ENCODE measurements at regions not wholly inside any gene's neighbourhood (a gene's known extent, or its start where the extent isn't known, plus 50 kb on each side); places are given as distances from the start of the nearest gene placed in this dataset.

DNA sequence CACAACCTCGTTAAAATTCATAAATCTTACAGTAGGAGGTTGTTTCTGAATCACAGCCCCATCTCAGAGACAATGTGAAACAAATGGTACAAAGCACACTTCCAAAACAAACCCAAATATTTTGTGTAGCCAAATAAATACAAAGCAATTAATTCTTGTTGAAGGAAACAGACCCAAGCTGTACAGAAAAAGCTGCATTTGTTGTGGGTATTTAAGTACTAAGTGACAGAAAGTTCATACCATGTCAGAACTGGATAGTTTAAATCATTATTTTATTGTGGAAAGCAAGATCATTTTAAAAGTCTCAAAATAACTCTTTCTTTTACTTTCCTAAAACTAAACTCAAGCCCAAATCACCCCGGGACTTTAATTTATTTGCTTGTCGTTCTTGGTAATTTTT is 570.7 kb downstream of the ELAVL2 start:
- H3K4me3 Mint-ChIP-seq (ENCODE audit: unreplicated experiment): no peak overlapping the region
- no peaks in the 10 kb centered on the region for H3K27me3 Mint-ChIP-seq (ENCODE audit: unreplicated experiment)
- H3K9me3 Mint-ChIP-seq (ENCODE audit: unreplicated experiment): peaks cover 7% of the 10 kb centered on the region
- H3K4me1 Mint-ChIP-seq (ENCODE audit: unreplicated experiment): no peaks in the 10 kb centered on the region
- H3K36me3 Mint-ChIP-seq (ENCODE audit: unreplicated experiment): no peaks in the 10 kb centered on the region
- TF ChIP-seq CTCF (IDR thresholded peaks at IDR 0.05): no peak
- DNase-seq (ENCODE audit: extremely low spot score, unreplicated experiment): no peak
- H3K27ac Mint-ChIP-seq (ENCODE audit: unreplicated experiment): no peak overlapping the region

- Mint-ChIP-seq H3K4me3 (ENCODE audit: unreplicated experiment) (no peak overlapping the region), H3K9me3 (ENCODE audit: unreplicated experiment) (no peaks in the 10 kb centered on the region), H3K4me1 (ENCODE audit: unreplicated experiment) (no peaks in the 10 kb centered on the region), H3K36me3 (ENCODE audit: unreplicated experiment) (no peaks in the 10 kb centered on the region), H3K27ac (ENCODE audit: unreplicated experiment) (no peak overlapping the region), H3K27me3 (ENCODE audit: unreplicated experiment) (no peaks in the 10 kb centered on the region)
- no peak for TF ChIP-seq CTCF (IDR thresholded peaks at IDR 0.05)
- no peak for DNase-seq (ENCODE audit: extremely low spot score, unreplicated experiment)
Observed at GRCh38 chr9:23258569-23258968, 567.5 kb downstream of the ELAVL2 start.

DNA sequence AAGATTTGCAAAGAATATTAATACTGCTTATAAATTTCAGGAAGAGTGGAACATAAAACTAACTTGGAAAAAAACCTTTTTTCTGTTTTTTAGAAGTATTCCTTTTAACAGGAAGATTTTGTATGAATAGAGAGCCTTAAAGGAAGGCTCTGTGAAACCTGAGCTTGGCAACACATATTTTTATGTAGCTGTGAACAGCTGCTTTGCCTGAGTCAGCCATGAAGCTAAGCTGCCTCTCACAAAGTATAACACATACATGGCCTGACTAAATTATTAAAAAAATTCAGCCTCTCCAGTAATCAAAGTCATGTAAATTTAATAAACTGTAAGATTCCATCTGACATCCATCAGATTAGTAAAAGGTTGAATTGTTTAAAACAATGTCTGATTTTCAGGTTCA is 547.5 kb downstream of the ELAVL2 start:
- Mint-ChIP-seq H3K4me1 (ENCODE audit: unreplicated experiment) (no peaks in the 10 kb centered on the region), H3K4me3 (ENCODE audit: unreplicated experiment) (no peak overlapping the region), H3K9me3 (ENCODE audit: unreplicated experiment) (no peaks in the 10 kb centered on the region), H3K36me3 (ENCODE audit: unreplicated experiment) (no peaks in the 10 kb centered on the region), H3K27me3 (ENCODE audit: unreplicated experiment) (no peaks in the 10 kb centered on the region), H3K27ac (ENCODE audit: unreplicated experiment) (no peak overlapping the region)
- no peak for TF ChIP-seq CTCF (IDR thresholded peaks at IDR 0.05)
- DNase-seq (ENCODE audit: extremely low spot score, unreplicated experiment): no peak

DNA sequence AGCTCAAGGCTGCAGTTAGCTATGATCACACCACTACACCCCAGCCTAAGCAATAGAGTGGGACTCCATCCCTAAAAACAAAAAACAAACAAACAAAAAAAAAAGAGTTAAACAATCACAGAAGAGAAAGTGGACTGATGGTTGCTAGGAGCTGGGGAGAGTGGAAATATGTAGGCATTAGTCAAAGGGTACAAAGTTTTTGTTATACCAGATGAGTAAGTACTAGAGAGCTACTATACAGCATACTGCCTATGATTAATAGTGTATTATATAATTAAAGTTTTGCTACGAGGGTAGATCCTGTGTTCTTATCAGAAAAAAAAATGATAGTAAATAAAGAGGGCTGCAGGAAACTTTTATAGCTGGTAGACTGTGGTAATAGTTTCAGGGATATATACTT is 538.6 kb downstream of the ELAVL2 start:
- no peaks in the 10 kb centered on the region for H3K36me3 Mint-ChIP-seq (ENCODE audit: unreplicated experiment)
- no peak for TF ChIP-seq CTCF (IDR thresholded peaks at IDR 0.05)
- H3K4me1 Mint-ChIP-seq (ENCODE audit: unreplicated experiment): no peaks in the 10 kb centered on the region
- DNase-seq (ENCODE audit: extremely low spot score, unreplicated experiment): no peak
- H3K9me3 Mint-ChIP-seq (ENCODE audit: unreplicated experiment): no peaks in the 10 kb centered on the region
- no peak overlapping the region for H3K27ac Mint-ChIP-seq (ENCODE audit: unreplicated experiment)
- no peaks in the 10 kb centered on the region for H3K27me3 Mint-ChIP-seq (ENCODE audit: unreplicated experiment)
- no peak overlapping the region for H3K4me3 Mint-ChIP-seq (ENCODE audit: unreplicated experiment)

DNA sequence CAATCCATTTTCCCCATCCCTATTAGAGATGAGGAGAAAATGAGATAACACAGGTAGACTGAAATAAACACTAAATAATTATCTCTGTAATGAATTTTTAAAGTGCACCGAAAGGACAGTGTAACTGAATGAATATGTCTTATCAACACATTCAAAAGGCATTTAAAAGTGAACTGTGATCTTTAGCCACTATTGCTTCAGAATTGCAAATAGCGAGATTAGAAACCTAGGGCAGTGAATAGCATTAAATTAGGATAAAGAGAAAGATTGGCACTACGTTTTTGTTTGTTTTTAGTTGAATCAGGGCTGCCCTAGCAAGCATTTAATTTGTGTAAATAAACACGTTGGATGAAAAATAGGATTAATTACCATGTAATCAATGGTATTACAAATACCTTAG is 537.5 kb downstream of the ELAVL2 start:
- no peaks in the 10 kb centered on the region for H3K4me1 Mint-ChIP-seq (ENCODE audit: unreplicated experiment)
- H3K4me3 Mint-ChIP-seq (ENCODE audit: unreplicated experiment): no peak overlapping the region
- no peak for DNase-seq (ENCODE audit: extremely low spot score, unreplicated experiment)
- H3K27ac Mint-ChIP-seq (ENCODE audit: unreplicated experiment): no peak overlapping the region
- no peaks in the 10 kb centered on the region for H3K36me3 Mint-ChIP-seq (ENCODE audit: unreplicated experiment)
- H3K9me3 Mint-ChIP-seq (ENCODE audit: unreplicated experiment): no peaks in the 10 kb centered on the region
- no peak for TF ChIP-seq CTCF (IDR thresholded peaks at IDR 0.05)
- H3K27me3 Mint-ChIP-seq (ENCODE audit: unreplicated experiment): no peaks in the 10 kb centered on the region

Measured in osteocyte (in vitro differentiated cells).